HG03135 (cell line): ENCODE measurements at regions not wholly inside any gene's neighbourhood (a gene's known extent, or its start where the extent isn't known, plus 50 kb on each side); places are given as distances from the start of the nearest gene placed in this dataset.

Source experiments
- ATAC-seq: cut with Tn5 transposase; IDR thresholded peaks from one replicate; pipeline ENCODE4 v1.9.1; 2021; ENCODE audit warnings: mild to moderate bottlenecking, moderate library complexity; ENCODE audit not compliant: unreplicated experiment

GRCh38 chr10:105990529-105990928 lies 1174.0 kb downstream of the SORCS1 start:
- ATAC-seq, result no peak

DNA sequence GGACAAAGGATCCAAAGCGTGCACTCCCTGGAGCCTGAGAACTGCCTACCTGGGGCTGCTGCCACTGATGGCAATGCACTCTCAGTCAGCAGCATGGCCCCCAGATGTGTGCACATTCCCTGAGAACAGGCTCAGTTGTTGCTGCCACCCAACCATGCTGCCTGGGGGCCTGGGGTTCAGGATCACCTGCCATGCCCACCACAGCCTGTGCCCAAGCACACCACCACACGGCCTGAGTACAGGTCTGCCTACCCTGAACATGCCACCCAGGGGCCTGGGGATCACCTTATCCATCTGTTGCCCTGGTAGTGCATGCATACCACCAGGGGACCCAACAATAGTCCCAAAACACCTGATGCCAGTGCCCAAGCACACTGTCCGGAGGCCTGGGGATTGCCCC lies 1174.5 kb downstream of the SORCS1 start:
- ATAC-seq, result no peak

- no peak for ATAC-seq
Measured at GRCh38 chr10:105988848-105989247, 1175.7 kb downstream of the SORCS1 start.

DNA sequence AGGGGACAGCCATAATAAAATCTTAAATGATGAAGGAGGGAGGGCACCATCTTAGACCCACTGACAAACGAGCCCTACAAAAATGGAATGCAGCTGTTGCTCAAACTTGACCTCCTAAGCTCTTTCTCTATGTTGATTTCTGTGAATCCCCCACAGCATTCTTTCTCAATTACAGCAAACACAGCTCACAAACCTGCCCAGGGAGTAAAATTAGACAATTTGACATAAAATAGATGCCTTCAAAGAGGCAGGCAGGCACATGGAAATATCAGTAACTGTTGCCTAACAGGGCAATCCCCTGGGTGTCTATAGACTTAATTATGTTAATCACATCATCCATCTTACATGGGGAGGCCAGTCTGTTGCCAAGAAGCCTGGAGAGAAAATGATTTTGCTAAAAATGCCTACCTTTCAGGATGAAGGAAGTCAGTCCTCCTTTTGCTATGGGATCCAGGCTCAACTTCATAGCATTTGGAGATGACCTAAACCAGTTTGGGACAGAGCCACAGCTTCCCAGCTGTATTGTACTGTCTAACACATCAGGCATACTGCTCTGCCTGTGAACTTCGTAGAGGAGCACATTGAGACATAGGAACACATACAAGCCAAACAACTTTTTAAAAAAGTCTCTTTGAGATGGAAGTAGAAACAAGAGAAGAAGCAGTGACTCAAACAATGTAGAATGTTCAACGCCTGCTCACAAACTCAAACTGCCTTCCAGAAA lies 1177.4 kb downstream of the SORCS1 start:
- no peak for ATAC-seq

DNA sequence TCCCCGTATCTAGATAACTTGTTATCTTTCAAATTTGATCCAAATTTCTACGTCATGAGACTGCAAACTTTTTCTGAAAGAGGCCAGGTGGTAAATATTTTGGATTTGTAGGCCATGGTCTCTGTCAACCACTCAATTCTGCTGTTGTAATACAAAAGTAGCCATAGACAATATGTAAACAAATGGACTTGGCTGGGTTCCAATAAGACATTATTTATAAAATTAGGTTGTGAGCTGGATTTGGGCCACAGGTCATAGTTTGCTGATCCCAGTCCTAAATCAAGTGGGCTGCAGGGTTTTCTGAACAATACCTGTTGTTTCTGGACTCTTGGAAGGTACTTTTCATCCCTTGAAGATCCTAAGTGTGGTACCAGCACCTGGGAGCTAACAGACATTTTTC lies 1178.0 kb downstream of the SORCS1 start:
- ATAC-seq, result no peak

DNA sequence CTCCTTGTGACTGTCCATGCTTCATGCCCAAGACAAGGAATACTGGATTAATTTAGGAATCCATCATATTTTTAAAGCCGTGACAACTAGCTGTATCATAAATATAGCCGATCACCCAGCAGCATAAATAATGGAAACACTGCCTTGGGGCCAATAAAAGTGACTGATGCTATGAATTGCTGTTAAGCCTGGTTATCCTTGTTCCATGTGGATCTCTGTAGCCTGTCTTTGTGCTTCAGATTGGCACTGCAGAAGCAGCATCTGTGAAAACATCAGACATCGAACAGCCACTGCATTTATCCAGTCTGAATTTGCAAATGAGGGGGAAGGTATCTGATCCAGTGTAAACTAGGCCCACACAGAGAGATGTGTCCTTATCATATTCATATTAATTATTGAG lies 1181.8 kb downstream of the SORCS1 start:
- ATAC-seq, result no peak

DNA sequence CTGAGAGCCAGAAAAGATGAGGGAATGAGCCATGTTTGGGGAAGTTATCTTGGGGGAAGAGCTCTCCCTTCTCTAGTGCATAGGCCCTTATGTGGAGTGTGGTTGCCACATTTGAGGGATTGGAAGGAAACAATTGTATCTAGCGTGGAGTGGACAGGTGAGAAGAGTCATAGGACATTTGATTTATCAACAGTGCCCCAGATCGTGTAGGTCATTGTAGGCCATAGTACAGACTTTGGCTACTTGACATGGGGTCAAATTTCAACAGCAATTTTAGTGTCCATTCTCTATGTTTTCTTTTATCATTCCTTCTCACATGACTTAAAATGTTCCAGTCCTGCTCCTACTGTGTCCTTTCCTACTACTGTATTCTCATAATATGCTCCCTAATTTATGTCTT lies 1182.8 kb downstream of the SORCS1 start:
- ATAC-seq, result no peak

GRCh38 chr10:105974803-105975456 lies 1189.6 kb downstream of the SORCS1 start:
- no peak for ATAC-seq

DNA sequence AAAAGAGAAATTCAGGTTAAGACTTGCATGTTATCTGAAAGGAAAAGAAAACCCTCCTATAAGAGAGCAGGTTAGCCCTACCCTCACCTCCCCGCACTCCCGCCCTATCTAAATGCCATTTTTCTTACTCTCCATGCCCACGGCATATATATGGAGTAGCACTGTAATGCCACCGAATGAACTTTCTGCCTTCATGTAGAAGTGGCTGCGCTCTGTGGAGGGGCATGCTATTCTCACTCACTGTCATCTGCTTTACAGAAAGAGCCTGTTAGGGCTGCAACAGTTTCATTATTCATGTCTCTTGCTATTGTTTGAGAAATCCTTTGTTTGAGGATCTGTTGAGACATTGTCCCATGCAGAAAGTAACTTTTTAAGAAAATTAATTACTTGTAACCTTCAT lies 1190.6 kb downstream of the SORCS1 start:
- ATAC-seq, result no peak

- ATAC-seq, result no peak
Measured at GRCh38 chr10:105973360-105973759, 1191.1 kb downstream of the SORCS1 start.

DNA sequence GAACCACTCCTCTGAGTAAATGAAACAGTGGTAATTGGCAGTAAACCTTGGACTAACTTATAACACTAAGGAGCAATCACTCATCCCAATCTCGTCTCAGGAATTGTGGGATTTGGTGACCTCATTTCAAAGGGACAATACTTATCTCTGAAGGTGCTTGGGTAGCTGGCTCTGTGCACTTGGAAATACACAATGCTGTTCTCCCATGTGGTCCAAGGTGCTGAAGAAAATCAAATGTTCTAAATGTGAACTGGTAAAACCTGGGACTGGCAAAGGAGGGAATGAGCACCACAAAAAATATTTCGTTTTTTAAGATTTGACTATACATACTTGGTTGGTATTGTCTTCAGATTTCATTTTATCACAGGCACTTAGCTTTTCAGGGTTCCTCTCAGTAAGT lies 1193.0 kb downstream of the SORCS1 start:
- ATAC-seq, result no peak

- ATAC-seq, result no peak
Measured at GRCh38 chr10:105969884-105970377, 1194.6 kb downstream of the SORCS1 start.

- no peak for ATAC-seq
Measured at GRCh38 chr10:105968666-105969065, 1195.8 kb downstream of the SORCS1 start.

DNA sequence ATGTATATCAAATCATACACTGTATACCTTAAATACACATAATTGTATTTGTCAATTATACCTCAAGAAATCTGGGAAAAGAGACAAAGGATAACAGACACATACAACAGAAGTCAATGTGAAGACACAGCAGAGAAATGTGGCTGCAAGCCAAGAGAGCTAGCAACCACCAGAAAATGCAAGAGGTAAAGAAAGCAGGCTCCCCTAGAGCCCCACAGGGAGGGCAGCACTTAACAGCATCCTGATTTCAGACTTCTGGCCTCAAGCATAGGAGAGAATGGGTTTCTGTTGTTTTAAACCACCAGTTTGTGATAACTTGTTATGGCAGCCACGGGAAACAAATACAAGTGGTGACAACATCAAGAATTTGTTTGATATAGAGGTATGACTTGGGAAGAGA lies 1197.2 kb downstream of the SORCS1 start:
- no peak for ATAC-seq

GRCh38 chr10:105965141-105965540 lies 1199.4 kb downstream of the SORCS1 start:
- ATAC-seq, result no peak

DNA sequence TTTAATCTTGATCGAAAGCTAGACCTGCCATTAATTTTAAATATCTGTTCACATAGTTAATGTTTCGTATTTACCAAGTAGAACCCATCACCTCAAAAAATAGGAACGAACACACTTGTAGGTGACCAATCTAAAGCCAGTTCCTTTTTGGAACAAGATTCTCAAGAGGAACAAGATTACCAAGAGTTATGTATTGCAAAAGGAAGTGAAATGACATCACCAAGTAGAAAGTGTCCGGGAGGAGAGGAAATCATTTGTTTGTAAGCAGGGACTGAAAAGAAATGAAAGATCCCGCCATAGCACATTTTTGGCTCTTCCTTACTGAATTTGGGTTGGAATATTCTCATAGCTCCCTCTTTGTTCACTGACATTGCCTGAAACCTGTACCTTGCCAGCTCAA lies 1200.5 kb downstream of the SORCS1 start:
- ATAC-seq, result no peak

DNA sequence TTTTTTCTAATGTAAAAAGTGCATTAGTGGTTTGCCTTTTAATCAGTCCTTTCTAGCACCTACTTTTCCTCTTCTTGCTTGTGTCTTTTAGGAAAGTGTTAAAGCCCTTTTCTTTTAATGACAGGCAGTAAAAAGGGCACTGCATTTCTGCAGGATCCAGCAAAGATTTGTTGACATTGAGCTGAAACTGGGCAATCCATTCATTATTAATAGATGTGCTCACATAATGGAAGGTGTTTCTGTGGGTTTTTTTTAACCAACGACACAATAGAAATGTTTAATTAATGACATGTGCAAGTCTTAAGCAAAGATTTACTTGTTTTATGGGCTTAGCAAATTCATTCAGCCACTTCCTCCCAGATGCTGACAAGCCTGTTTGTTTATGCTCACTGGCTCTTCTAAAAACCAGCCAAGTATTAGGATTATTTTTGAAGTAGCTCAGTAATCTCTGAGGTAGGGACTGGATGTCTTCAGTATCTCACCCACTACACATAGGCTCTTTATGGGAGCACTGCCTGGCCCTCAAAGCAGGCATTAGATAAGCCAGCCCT lies 1201.1 kb downstream of the SORCS1 start:
- ATAC-seq, result no peak

- no peak for ATAC-seq
Measured at GRCh38 chr10:105956550-105956949, 1208.0 kb downstream of the SORCS1 start.

- no peak for ATAC-seq
Measured at GRCh38 chr10:105953861-105954260, 1210.6 kb downstream of the SORCS1 start.

- ATAC-seq, result no peak
Measured at GRCh38 chr10:105953056-105953455, 1211.5 kb downstream of the SORCS1 start.

DNA sequence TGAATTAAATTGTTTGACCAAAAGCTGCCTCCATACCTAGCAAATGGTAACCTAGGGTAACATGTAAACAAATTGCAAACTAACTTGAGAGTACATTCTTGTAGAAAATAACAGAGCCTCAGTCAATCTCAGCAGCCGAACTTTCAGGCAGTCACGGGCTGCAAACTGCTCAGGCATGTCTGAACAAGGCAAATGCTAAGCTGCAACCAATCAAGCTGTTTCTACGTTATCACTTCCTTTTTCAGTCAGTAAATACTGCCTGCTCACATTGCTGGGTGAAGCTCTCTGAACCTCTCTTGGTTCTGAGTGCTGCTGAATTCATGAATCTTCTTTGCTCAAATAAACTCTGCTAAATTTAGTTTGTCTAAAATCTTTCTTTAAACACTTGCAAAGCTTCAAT lies 1212.4 kb downstream of the SORCS1 start:
- ATAC-seq, result peak; percentile 90

- no peak for ATAC-seq
Measured at GRCh38 chr10:105950410-105950809, 1214.1 kb downstream of the SORCS1 start.
